ENCODE measurements at regions not wholly inside any gene's neighbourhood (a gene's known extent, or its start where the extent isn't known, plus 50 kb on each side); places are given as distances from the start of the nearest gene placed in this dataset.

DNA sequence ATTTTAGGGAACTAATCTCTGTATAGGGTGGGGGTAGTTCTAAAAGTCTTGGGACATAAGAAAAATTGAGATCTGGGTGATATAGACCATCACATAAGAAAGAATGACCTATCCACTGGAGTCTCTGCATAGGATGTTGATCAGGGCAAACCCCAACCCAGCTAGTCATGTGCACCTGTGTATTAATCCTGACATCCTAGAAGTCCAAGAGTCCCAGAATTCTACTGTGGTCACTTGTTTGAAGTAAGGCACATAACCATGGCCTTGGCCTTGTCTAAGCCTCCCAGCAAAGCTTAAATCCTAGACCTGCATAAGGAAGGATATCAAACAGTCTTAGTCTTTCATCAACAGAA is 334.1 kb upstream of the DCN start:
- H3K9me3 ChIP-seq = no peaks in the 10 kb centered on the region
- intact Hi-C loops (cut with micrococcal nuclease; ENCODE audit: unreplicated experiment) = no loop called here
- BruUV-seq (replicated peaks) = no TSS peak
- Mint-ChIP-seq H3K9me3 (ENCODE audit: unreplicated experiment) (no peaks in the 10 kb centered on the region), H3K27me3 (ENCODE audit: insufficient read depth, unreplicated experiment) (no peaks in the 10 kb centered on the region), H3K36me3 (ENCODE audit: insufficient read depth, unreplicated experiment) (no peaks in the 10 kb centered on the region), H3K27ac (ENCODE audit: unreplicated experiment) (no peak overlapping the region), H3K4me3 (ENCODE audit: unreplicated experiment) (no peak overlapping the region), H3K4me1 (ENCODE audit: low read depth, unreplicated experiment) (no peaks in the 10 kb centered on the region)
- H3K36me3 ChIP-seq (ENCODE audit: control insufficient read depth, insufficient read depth, low read length) = no peaks in the 10 kb centered on the region
- no peaks in the 10 kb centered on the region for H3K27me3 ChIP-seq (replicated peaks; ENCODE audit: control insufficient read depth, insufficient read depth, low read length)
- POLR2A ChIA-PET = no interaction called here
- H3K4me3 ChIP-seq (ENCODE audit: low read depth, low read length) = no peak overlapping the region
- H3K4me1 ChIP-seq = no peaks in the 10 kb centered on the region
- TF ChIP-seq, protein P1, sequence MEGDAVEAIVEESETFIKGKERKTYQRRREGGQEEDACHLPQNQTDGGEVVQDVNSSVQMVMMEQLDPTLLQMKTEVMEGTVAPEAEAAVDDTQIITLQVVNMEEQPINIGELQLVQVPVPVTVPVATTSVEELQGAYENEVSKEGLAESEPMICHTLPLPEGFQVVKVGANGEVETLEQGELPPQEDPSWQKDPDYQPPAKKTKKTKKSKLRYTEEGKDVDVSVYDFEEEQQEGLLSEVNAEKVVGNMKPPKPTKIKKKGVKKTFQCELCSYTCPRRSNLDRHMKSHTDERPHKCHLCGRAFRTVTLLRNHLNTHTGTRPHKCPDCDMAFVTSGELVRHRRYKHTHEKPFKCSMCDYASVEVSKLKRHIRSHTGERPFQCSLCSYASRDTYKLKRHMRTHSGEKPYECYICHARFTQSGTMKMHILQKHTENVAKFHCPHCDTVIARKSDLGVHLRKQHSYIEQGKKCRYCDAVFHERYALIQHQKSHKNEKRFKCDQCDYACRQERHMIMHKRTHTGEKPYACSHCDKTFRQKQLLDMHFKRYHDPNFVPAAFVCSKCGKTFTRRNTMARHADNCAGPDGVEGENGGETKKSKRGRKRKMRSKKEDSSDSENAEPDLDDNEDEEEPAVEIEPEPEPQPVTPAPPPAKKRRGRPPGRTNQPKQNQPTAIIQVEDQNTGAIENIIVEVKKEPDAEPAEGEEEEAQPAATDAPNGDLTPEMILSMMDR (IDR thresholded peaks at IDR 0.05; ENCODE audit: insufficient read depth in 1 of 2, low read depth in 1 of 2, low read length in 1 of 2, severe bottlenecking in 1 of 2, unreplicated experiment in 1 of 2) = no peak
- CTCF ChIA-PET = no interaction called here
- no peak for DNase-seq

DNA sequence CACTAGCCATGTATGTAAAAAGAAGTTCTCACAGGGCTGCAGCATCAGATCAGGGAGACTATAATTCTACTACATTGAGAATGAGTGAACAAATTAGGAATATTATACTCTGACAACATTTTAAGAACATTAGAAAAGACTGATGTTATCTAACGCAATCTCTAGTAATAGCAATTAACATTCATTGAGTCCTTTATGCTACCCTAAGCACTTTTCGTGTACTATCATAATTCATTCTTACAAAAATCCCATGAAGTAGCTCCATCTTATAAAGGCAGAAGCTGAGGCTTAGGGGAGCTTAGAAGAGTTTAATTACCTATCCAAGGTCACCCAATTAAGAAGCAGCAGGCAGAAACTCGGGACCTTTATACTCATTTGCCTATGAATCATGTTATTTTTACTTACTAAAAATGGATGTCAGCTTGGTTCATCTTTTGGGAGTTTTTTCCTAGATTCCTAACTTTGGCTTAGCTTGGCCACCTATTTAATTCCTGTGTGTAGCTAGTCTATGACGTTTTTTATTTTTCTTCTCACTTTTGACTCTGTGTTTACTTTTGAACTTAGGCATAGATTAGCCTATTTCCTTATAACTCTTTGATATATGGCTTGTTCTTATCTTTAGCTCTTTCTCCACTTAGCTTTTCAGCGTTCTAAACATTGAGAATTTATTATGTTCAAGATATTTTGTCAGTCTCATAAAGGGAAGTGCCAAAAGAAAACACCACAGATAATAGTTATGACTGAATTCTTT is 333.5 kb upstream of the DCN start:
- ChIA-PET POLR2A (no interaction called here), CTCF (no interaction called here)
- no peak overlapping the region for H3K4me3 Mint-ChIP-seq (ENCODE audit: unreplicated experiment)
- H3K36me3 Mint-ChIP-seq (ENCODE audit: insufficient read depth, unreplicated experiment) = no peaks in the 10 kb centered on the region
- H3K27ac Mint-ChIP-seq (ENCODE audit: unreplicated experiment) = no peak overlapping the region
- no peaks in the 10 kb centered on the region for H3K9me3 Mint-ChIP-seq (ENCODE audit: unreplicated experiment)
- intact Hi-C loops (cut with micrococcal nuclease; ENCODE audit: unreplicated experiment) = no loop called here
- no peaks in the 10 kb centered on the region for H3K4me1 Mint-ChIP-seq (ENCODE audit: low read depth, unreplicated experiment)
- BruUV-seq (replicated peaks) = no TSS peak
- Histone ChIP-seq H3K4me3 (ENCODE audit: low read depth, low read length) (no peak overlapping the region), H3K36me3 (ENCODE audit: control insufficient read depth, insufficient read depth, low read length) (no peaks in the 10 kb centered on the region), H3K4me1 (no peaks in the 10 kb centered on the region), H3K27me3 (replicated peaks; ENCODE audit: control insufficient read depth, insufficient read depth, low read length) (no peaks in the 10 kb centered on the region), H3K9me3 (no peaks in the 10 kb centered on the region)
- DNase-seq = no peak
- TF ChIP-seq, protein P1 (IDR thresholded peaks at IDR 0.05; ENCODE audit: insufficient read depth in 1 of 2, low read depth in 1 of 2, low read length in 1 of 2, severe bottlenecking in 1 of 2, unreplicated experiment in 1 of 2) = no peak
- H3K27me3 Mint-ChIP-seq (ENCODE audit: insufficient read depth, unreplicated experiment) = no peaks in the 10 kb centered on the region

DNA sequence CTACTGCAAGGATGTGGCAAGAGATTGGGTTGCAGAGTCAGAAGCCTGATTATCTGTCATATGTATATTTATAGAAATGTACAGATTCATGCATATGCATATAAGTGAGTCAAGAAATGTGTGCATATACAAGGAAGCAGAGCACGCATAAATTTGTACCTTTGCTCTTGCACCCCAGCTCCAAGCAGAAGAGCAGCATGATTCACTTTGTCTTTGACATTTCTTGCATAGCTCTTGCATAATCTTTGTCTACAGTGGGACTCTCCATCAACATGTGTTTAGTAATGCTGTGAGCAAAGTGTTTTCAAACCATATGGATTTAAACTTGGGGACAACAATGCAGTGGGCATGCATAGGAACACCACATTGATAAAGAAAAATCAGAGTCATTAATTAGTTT is 330.7 kb upstream of the DCN start:
- Mint-ChIP-seq H3K27me3 (ENCODE audit: insufficient read depth, unreplicated experiment) (no peaks in the 10 kb centered on the region), H3K36me3 (ENCODE audit: insufficient read depth, unreplicated experiment) (no peaks in the 10 kb centered on the region), H3K27ac (ENCODE audit: unreplicated experiment) (no peak overlapping the region), H3K4me3 (ENCODE audit: unreplicated experiment) (no peak overlapping the region), H3K9me3 (ENCODE audit: unreplicated experiment) (no peaks in the 10 kb centered on the region), H3K4me1 (ENCODE audit: low read depth, unreplicated experiment) (no peaks in the 10 kb centered on the region)
- DNase-seq = no peak
- no TSS peak for BruUV-seq (replicated peaks)
- Histone ChIP-seq H3K9me3 (no peaks in the 10 kb centered on the region), H3K4me1 (0 out of 2 replicates have a peak, but pooled peaks cover 2% of the 10 kb centered on the region), H3K27me3 (replicated peaks; ENCODE audit: control insufficient read depth, insufficient read depth, low read length) (no peaks in the 10 kb centered on the region), H3K4me3 (ENCODE audit: low read depth, low read length) (no peak overlapping the region), H3K36me3 (ENCODE audit: control insufficient read depth, insufficient read depth, low read length) (no peaks in the 10 kb centered on the region)
- ChIA-PET POLR2A (no interaction called here), CTCF (no interaction called here)
- TF ChIP-seq, protein P1 (IDR thresholded peaks at IDR 0.05; ENCODE audit: insufficient read depth in 1 of 2, low read depth in 1 of 2, low read length in 1 of 2, severe bottlenecking in 1 of 2, unreplicated experiment in 1 of 2) = no peak
- intact Hi-C loops (cut with micrococcal nuclease; ENCODE audit: unreplicated experiment) = no loop called here
